ENCODE measurements at regions not wholly inside any gene's neighbourhood (a gene's known extent, or its start where the extent isn't known, plus 50 kb on each side); places are given as distances from the start of the nearest gene placed in this dataset.

DNA sequence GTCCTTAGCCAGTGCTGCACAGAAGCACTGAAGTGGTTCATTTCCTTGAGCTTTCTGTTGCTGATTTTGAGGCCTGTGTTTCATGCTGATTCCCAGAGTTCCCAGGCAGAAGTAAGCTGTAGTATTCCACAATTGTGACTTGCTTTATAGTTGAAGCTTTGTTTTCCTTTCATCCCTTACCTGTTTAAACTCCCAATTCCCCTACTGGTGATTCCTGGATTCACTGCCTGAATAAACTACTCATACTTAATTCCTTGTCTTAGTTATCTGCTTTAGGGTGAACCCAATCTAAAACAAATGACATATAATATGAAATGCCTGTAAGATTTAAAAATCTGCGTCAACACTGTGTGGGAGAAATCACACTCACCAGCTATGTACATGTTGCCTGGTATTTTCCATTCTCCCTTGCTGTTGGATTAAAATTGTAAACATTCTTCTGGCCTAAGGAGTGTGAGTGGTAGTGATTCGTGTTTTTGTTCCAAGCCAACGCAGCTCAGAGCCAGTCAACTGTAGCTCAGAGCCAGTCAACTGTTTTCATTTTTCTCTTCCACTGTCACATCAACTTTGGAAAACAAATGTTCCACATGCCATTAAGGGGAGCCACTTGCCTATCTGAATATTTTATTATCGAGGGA, 879.4 kb downstream of the MRPL39 start:
- TF ChIP-seq EZH2 (IDR thresholded peaks at IDR 0.05) (no peak), POLR2AphosphoS5 (IDR thresholded peaks at IDR 0.05; ENCODE audit: borderline replicate concordance, low read depth, low read length) (no peak), FOXP2 (optimal IDR thresholded peaks at IDR 0.05; ENCODE audit: control extremely low read depth, extremely low read length, insufficient read depth) (no peak)

Data from SK-N-MC (cell line).